H1 (cell line): ENCODE measurements at regions not wholly inside any gene's neighbourhood (a gene's known extent, or its start where the extent isn't known, plus 50 kb on each side); places are given as distances from the start of the nearest gene placed in this dataset.

ENCODE experiments used
- CREB1 ChIP-seq: IDR thresholded peaks from 2 replicates; pipeline ENCODE4 v1.6.1; 2012; ENCODE audit warnings: inconsistent platforms
- CTCF ChIP-seq, 3 experiments: IDR thresholded peaks; 1 replicate in 2 of 3; 2 replicates in 1 of 3; pipeline versions ENCODE4 v1.5.1 to v1.6.1; 2011; ENCODE audit warnings: low read length in 3 of 3, mild to moderate bottlenecking in 3 of 3, inconsistent platforms in 2 of 3, low read depth in 1 of 3, moderate library complexity in 1 of 3; ENCODE audit not compliant: insufficient read depth in 1 of 3; ENCODE audit errors: control extremely low read depth in 1 of 3
- E2F6 ChIP-seq: IDR thresholded peaks from 2 replicates; pipeline ENCODE4 v1.6.1; 2012; ENCODE audit warnings: inconsistent platforms
- EZH2 ChIP-seq: fragments of 200-600 bp; sonication (generic); IDR thresholded peaks from 2 replicates; pipeline ENCODE4 v1.7.1; 2012; ENCODE audit warnings: low read depth, mild to moderate bottlenecking, moderate library complexity, low read length, inconsistent platforms; ENCODE audit not compliant: severe bottlenecking
- GABPA ChIP-seq: IDR thresholded peaks from 2 replicates; pipeline ENCODE4 v1.6.1; 2011; ENCODE audit warnings: mild to moderate bottlenecking, low read length, moderate library complexity, borderline replicate concordance; ENCODE audit not compliant: insufficient read depth
- JUN ChIP-seq: IDR thresholded peaks from 2 replicates; pipeline ENCODE4 v1.6.1; 2011; ENCODE audit warnings: low read depth, mild to moderate bottlenecking, improper control_type of control experiment, low read length
- POLR2A ChIP-seq, 2 experiments: IDR thresholded peaks; 1 replicate in 1 of 2; 2 replicates in 1 of 2; pipeline ENCODE4 v1.6.1; 2011; ENCODE audit warnings: low read depth in 2 of 2, low read length in 2 of 2, mild to moderate bottlenecking in 2 of 2; ENCODE audit errors: control extremely low read depth in 1 of 2
- POLR2AphosphoS5 ChIP-seq: IDR thresholded peaks from 2 replicates; pipeline ENCODE4 v1.6.1; 2011; ENCODE audit warnings: low read depth, low read length
- TAF1 ChIP-seq: IDR thresholded peaks from 2 replicates; pipeline ENCODE4 v1.6.1; 2011; ENCODE audit warnings: mild to moderate bottlenecking, low read depth, low read length

GRCh38 chr4:23390246-23390645 lies 499.6 kb downstream of the PPARGC1A start:
- TF ChIP-seq CTCF (IDR thresholded peaks at IDR 0.05; ENCODE audit: control extremely low read depth in 1 of 3, insufficient read depth in 1 of 3, low read depth in 1 of 3, low read length in 3 of 3) (no peak), JUN (no peak), TAF1 (no peak), CREB1 (no peak), E2F6 (no peak), POLR2A (IDR thresholded peaks at IDR 0.05; ENCODE audit: control extremely low read depth in 1 of 2, low read depth in 2 of 2, low read length in 2 of 2) (no peak), POLR2AphosphoS5 (no peak), GABPA (no peak), EZH2 (no peak)
